ENCODE measurements at regions not wholly inside any gene's neighbourhood (a gene's known extent, or its start where the extent isn't known, plus 50 kb on each side); places are given as distances from the start of the nearest gene placed in this dataset.
A peak's percentile ranks its signal among the peaks of the same experiment; 100 is the strongest.

- TF ChIP-seq POLR2A (IDR thresholded peaks at IDR 0.05) (no peak), EP300 (IDR thresholded peaks at IDR 0.05) (no peak), CTCF (IDR thresholded peaks at IDR 0.05) (no peak)
Measured at GRCh38 chr7:26074919-26075318, 77.1 kb upstream of the NFE2L3 start.

DNA sequence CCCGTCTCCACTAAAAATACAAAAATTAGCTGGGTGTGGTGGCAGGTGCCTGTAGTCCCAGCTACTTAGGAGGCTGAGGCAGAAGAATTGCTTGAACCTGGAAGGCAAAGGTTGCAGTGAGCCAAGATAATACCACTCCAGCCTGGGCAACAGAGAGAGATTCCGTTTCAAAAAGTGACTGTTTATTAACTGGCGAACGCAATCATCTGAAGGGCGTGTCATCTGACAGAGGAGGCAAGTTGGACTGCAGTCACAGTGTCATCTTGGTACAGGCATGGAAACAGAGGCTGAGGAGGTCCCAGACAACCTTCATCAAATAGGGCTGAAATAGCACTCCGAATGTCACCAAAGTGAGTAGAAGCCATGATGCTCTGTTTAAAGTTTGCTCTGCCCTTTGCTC lies 75.3 kb upstream of the NFE2L3 start:
- 89 to 95% methylated on average over 6 of the region's 6 CpGs for WGBS, 2 donors
- H3K27me3 ChIP-seq, result peaks cover 0 to 69% of the 10 kb centered on the region in 2 donors

More at GRCh38 chr7:26074919-26075318, 77.1 kb upstream of the NFE2L3 start:
- Histone ChIP-seq H3K36me3 (no peaks in the 10 kb centered on the region), H3K4me1 (peaks cover 0 to 3% (median 0%) of the 10 kb centered on the region in 4 donors), H3K4me3 (no peak overlapping the region), H3K27ac (no peak overlapping the region), H3K27me3 (peaks cover 0 to 53% of the 10 kb centered on the region in 2 donors), H3K9me3 (no peaks in the 10 kb centered on the region)
- WGBS, 2 donors, result 85 to 86% methylated on average over 4 of the region's 4 CpGs
- no peak for DNase-seq (ENCODE audit: low spot score in 2 of 2)

DNA sequence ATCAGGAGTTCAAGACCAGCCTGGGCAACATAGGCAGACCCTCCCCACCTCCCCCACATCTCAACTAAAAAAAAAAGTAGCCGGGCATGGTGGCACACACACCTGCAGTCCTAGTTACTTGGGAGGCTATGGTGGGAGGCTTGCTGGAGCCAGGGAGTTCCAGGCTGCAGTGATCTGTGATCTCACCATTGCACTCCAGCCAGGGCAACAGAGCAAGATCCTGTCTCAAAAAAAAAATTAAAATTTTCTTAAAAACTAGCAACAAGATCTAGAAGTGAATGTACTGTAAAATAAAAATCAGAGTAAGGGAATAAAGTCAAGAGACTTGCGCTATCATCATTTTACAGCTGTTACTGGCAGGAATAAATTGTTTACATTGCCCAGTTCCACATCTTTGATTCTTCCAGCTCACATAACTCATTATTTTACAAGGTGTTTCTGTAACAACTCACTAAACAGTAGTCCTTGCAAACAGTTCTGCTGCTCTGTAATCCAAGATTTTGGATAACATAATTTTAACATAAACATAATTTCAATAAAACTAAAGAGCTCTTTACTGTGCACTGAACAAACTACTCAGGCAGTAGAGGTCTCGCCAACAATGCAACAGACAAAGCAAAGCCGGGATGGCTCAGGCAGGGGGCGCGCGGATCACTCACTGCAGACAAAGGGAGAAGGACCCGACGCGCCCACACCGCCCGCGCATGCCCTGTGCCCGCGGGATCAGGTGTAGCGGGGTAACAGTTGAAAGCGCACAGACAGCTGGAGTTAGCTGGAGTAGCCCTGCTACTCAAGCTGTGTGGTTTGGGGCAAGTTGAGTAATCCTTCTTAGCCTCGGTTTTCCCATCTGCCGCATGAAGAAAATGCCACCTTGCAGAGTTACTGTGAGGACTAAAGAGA lies 73.3 kb upstream of the NFE2L3 start:
- peaks cover 0 to 3% (median 0%) of the 10 kb centered on the region in 4 donors for H3K4me1 ChIP-seq
- no peaks in the 10 kb centered on the region for H3K36me3 ChIP-seq
- DNase-seq (ENCODE audit: low spot score in 2 of 2), result peak; percentile 44 to 63
- no peak overlapping the region for H3K4me3 ChIP-seq
- no peak for TF ChIP-seq EP300 (IDR thresholded peaks at IDR 0.05)
- TF ChIP-seq CTCF (IDR thresholded peaks at IDR 0.05), result peak in 4 of 5 experiments; percentile 13 to 24 (median 18)
- H3K9me3 ChIP-seq, result no peaks in the 10 kb centered on the region
- 14 to 15% methylated on average over 19 of the region's 19 CpGs for WGBS, 2 donors
- no peak overlapping the region for H3K27ac ChIP-seq
- peaks cover 0 to 80% of the 10 kb centered on the region in 2 donors for H3K27me3 ChIP-seq

More for the DNA sequence above, 75.3 kb upstream of the NFE2L3 start:
- TF ChIP-seq EP300 (IDR thresholded peaks at IDR 0.05) (no peak), POLR2A (IDR thresholded peaks at IDR 0.05) (no peak), CTCF (IDR thresholded peaks at IDR 0.05) (no peak)
- Histone ChIP-seq H3K9me3 (no peaks in the 10 kb centered on the region), H3K4me3 (no peak overlapping the region), H3K27ac (no peak overlapping the region), H3K36me3 (no peaks in the 10 kb centered on the region), H3K4me1 (peaks cover 0 to 3% (median 0%) of the 10 kb centered on the region in 4 donors)
- DNase-seq (ENCODE audit: low spot score in 2 of 2), result no peak

DNA sequence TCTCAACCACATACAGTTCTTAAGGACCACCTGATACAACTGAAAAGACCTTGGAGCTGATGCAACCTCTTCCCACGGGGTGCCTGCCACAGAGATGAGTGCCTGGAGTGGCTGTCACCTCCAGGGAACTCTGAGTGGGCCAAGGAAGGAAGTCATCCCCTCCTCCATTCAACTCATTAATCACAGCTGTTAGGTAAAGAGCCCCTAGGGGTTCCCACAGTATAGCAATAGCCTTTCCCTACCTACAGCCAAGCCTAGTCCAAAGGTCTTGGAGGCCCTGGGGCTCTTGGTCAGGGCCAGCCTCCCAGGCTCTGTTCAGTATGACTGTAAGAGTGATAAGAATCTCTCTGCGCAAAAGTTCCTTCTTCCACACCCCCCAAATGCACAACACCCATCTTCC lies 70.4 kb upstream of the NFE2L3 start:
- no peaks in the 10 kb centered on the region for H3K9me3 ChIP-seq
- no peak overlapping the region for H3K4me3 ChIP-seq
- no peak for DNase-seq (ENCODE audit: low spot score in 2 of 2)
- peaks cover 0 to 3% (median 0%) of the 10 kb centered on the region in 4 donors for H3K4me1 ChIP-seq
- H3K36me3 ChIP-seq, result no peaks in the 10 kb centered on the region
- no peak overlapping the region for H3K27ac ChIP-seq
- WGBS, 2 donors, result 58 to 60% methylated on average over 2 of the region's 2 CpGs
- H3K27me3 ChIP-seq, result peaks cover 0 to 62% of the 10 kb centered on the region in 2 donors
- TF ChIP-seq CTCF (IDR thresholded peaks at IDR 0.05), result no peak
- no peak for TF ChIP-seq POLR2A (IDR thresholded peaks at IDR 0.05)
- TF ChIP-seq EP300 (IDR thresholded peaks at IDR 0.05), result no peak

- Histone ChIP-seq H3K4me3 (no peak overlapping the region), H3K4me1 (peaks cover 0 to 3% (median 0%) of the 10 kb centered on the region in 4 donors), H3K36me3 (no peaks in the 10 kb centered on the region), H3K9me3 (no peaks in the 10 kb centered on the region), H3K27me3 (peaks cover 0 to 47% of the 10 kb centered on the region in 2 donors), H3K27ac (no peak overlapping the region)
- WGBS, 2 donors, result 55 to 65% methylated on average over 2 of the region's 2 CpGs
- TF ChIP-seq CTCF (IDR thresholded peaks at IDR 0.05) (no peak), POLR2A (IDR thresholded peaks at IDR 0.05) (no peak), EP300 (IDR thresholded peaks at IDR 0.05) (no peak)
- no peak for DNase-seq (ENCODE audit: low spot score in 2 of 2)
Measured at GRCh38 chr7:26083113-26083512, 68.9 kb upstream of the NFE2L3 start.
